NCI-H82 (cell line): ENCODE measurements at regions not wholly inside any gene's neighbourhood (a gene's known extent, or its start where the extent isn't known, plus 50 kb on each side); places are given as distances from the start of the nearest gene placed in this dataset.
"Not testable (repeated sequence)": the region's sequence is repeated elsewhere in the genome, so short reads cannot be mapped to it uniquely, and the experiment has no call there.

ENCODE experiments used
- DNase-seq: peaks from one replicate; lab custom pipeline; 2025; lab: John Stamatoyannopoulos, UW

DNA sequence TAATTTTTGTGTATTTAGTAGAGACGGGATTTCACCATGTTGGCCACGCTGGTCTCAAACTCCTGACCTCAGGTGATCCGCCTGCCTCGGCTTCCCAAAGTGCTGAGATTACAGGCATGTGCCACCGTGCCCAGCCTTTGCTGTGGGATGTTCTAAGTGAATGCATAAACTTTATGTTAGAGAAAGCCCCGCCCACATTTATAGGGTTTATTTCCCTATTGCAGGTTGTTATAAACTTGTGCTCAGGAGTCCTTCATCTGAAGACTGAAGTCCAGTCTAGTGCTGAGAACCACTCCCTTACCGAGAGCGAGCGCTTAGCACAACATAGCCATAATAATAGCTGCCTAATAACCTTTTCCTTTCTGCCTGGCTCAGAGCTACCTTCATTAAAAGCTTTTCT is 75.4 kb upstream of the ZNF217 start:
- DNase-seq = peak; percentile 51

DNA sequence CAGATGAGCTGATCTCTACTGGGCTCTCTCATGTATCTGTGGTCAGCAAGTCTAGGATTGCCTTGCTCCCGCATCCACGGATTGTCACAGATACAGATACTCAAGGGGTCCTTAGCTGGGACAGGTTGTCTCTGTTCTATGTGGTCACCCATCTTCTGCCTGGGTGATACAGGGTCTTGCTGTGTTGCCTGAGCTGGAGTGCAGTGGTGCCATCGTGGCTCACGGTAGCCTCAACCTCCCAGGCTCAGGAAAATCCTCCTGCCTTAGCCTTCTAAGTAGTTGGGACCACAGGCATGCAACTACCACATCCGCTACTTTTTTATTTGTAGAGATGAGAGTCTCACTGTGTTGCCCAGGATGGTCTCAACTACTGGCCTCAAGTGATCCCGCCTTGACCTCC is 72.5 kb upstream of the ZNF217 start:
- no peak for DNase-seq

DNA sequence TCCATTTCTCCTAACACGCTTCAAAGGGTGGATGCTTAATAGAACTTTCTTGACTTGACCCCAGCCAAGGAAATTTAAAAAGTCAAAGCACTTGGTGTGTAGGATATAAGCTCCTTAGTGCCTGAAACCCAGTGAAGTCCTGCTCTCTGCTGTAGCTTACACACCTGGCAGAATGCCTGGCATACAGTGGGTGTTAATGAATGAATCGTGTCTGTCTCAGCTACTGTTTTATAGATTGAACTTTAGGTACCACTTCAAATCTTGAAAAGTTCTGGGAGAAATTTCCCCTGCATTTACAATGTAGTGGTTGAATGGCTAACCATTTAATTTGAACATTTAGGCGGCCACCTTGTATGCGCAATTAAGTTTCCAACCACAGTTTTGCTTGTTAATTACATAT is 70.5 kb upstream of the ZNF217 start:
- DNase-seq = peak; percentile 18

DNA sequence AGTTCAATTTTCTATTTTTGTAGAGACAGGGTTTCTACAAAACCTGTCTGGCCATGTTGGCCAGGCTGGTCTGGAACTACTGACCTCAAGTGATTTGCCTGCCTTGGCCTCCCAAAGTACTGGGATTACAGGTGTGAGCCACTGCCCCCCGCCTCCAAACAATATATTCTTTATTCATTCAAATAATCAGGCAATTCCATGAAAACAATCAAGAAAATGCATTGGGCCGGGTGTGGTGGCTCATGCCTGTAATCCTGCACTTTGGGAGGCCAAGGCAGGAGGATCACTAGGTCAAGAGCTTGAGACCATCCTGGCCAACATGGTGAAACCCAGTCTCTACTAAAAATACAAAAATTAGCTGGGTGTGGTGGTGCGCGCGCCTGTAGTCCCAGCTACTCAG is 69.9 kb upstream of the ZNF217 start:
- DNase-seq = not testable (repeated sequence)

DNA sequence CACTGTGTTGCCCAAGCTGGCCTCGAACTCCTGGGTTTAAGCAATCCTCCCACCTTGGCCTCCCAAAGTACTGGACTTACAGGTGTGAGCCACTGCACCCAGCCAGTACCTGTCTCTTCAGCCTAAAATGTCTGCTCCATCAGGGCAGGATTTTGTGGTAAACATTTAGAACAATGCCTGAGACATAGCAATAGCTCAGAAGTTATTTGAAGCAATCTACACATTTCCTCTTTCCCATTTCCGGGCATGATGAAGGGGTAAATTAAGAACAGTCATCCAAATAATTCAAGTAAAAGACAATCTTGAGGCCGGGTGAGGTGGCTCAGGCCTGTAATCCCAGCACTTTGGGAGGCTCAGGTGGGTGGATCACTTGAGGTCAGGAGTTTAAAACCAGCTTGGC is 69.0 kb upstream of the ZNF217 start:
- DNase-seq = no peak

DNA sequence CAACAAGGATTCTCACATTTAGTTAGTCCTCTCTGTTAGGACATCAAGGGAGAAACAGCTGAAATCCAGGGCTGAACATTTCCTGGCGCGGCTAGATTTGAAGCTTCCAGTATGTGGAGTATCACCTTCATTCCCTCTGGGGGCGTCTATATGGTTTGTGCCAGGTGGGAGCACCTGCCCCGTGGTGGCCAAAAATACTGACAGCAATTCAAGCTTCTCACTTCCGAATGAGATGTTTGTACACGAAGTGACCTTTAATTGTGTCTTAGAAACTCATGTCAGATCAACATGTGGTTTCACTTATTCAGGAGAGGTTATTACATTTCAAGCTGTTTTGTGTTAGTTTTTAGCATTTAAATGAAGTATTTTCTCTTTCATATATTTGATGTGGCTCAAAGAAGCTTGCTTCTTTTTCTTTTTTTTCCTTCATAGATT is 67.3 kb upstream of the ZNF217 start:
- DNase-seq = no peak

DNA sequence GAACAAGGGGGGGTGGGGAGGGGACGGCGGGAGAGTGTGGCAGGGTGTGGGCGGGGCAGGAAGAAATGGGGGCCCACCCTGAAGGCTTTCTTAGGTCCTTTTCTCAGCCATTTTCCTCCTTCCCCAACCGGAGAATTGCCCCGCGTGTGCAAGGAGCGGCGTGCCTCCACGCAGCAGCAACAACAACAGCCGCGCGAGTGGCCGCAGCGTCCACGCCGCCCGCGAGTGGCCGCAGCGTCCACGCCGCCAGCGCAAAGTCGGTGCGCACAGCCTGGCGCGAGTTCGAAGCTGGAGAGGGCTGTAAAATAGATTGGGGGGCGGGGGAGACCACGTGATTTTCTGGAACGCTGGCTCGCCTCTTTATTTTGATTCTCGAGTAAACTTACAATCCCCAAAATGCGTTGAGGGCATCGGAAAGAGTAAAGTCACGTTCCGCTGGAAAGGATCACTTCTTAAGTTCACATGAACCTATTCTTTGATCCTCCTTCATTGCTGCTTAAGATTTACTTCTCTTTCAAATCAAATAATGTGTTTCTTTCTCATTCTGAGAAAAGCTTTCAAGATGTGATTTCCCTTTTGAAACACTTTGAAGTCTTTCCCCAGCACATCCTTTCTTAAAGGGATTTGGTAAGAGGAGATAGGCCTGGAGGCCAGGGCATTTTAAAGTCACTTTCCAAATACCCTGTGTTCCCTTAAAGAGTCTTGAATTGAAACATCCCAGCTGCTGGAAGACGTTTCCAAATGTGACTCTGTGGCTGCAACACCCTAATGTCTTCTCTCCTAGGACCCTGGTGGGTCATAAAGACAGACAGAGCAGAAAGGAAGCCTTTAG is 66.7 kb upstream of the ZNF217 start:
- DNase-seq = no peak

DNA sequence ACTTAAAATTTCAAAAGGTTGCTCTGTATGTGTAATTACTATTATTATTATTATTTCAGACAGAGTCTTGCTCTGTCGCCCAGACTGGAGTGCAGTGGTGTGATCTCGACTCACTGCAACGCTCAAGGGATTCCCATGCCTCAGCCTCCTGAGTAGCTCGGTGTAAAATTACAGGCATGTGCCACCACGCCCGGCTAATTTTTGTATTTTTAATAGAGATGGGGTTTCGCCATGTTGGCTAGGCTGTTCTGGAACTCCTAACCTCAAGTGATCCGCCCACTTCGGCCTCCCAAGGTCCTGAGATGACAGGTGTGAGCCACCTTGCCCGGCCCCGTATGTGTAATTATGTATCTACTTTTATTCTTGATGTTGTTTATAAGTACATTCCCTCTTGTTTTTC is 65.3 kb upstream of the ZNF217 start:
- DNase-seq = no peak

DNA sequence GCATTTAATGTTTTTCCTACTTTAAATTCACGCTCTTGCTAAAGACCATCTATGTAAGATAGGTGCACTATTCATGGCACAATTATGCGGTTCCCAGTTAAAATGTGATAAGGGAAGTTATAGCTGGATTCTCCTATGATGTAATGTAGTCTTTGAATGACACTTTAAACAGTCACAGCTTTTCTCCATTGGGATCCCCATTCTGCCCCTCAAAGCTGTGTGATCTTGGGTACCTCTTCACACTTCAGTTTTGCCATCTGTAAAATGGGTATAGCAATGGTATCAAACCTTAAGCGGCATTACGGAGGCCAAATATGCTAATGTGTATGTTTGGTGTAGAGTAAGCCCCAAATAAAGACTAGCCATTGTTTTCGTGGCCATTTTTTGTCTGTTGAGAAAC is 64.7 kb upstream of the ZNF217 start:
- no peak for DNase-seq

DNA sequence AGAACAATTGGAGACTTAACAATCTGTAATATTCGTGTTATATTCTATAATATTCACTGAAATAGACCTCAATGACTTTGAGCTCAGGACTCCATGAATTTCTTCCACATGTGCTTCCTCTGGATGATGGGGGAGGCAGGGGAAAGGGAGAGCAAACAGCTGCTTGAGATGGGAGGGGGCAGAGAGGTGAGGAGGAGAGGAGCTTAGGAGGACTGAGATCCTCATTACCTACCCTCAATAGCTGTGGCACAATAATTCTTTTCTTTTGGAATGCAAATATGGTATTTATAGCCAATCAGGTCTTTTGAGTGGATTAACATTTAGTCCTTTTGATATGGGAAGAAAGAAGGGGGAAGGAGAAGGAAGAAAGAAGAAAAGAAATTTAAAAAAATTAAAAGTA is 64.1 kb upstream of the ZNF217 start:
- DNase-seq = peak; percentile 54

DNA sequence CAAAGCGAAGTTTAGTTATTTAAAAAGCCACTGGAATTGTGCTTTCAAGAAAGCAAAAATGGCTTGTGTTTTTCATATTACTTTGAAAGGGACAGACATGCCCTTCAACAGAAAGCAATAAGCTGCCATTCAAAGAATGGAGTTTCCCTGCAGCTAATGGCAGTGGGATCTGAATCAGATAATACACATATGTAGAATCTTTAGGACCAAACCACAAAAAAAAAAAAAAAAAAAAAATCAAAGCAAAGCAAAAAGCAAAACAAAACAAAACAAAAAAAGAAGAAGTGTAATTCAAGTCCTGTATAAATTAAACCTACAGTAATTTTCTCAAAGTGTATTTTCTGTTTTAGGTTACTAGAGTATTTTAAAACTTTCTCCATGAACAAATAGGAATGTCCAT is 63.6 kb upstream of the ZNF217 start:
- no peak for DNase-seq

DNA sequence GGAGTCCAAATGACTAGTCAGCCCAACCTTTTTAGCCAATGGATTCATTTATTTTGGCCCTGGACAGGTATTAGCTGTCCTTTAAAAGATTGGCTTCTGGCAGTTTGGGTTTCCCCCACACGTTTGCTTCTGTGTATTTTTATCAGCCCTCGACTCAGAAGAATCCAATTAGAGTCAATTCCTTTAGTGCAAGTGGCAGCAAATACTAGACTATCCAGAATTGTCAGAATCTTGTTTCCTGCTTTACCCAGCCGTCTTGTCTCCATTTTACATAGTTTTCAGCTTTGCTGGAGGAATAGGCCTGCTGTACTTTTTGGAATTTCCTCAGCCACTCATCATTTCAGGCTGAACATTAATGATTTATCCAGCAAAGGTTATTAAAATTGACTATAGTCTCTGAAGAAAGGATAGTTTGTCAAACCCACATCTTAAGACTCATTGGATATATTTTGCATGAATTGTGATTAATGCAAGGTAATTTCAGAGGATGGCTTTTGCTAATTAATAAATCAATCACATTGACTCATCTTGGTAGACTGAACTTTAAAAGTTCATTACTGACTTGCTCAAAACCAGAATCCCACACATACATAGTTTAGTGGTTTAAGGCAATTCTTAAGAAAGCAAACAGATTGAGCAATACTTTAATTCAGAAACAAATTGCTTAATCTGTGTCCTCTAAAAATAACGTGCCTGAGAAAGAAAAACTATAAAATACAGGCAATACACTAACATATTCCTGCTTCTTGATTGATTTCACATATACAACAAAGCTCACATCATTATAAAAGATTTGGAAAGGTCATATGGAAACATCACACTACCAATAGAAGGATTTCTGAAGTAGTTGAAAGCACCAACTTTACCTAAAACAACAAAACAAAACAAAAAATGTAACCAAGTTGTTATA is 62.9 kb upstream of the ZNF217 start:
- DNase-seq = peak; percentile 54

DNA sequence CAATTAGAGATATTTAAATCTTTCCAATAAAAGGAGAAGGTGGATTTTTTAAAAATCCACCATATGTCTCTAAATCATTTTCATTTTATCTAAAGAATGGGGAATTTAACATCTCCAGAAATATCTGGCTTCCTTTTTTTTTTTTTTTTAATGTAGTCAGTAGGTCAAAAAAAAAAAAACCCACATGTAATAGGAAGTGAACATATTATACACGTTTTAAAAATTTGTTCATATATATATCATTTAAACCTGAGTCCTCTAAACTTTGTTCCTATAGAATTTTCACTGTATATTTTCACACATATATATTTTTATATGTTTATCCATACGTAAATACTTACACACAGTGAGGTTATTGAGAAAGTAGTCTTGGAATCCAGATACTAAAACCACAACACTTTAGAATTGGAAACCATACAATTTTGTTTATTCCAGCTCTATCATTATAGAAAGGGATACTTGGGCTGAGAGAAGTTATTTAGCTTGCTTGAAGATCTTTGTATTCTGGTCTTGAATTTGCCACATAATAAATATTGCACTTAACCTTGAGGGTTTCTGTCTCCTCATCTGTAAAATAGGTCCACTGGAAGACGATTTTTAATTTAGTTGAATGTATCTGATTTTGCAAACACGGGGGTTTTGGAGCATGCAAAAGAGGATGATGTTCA is 62.1 kb upstream of the ZNF217 start:
- DNase-seq = no peak

DNA sequence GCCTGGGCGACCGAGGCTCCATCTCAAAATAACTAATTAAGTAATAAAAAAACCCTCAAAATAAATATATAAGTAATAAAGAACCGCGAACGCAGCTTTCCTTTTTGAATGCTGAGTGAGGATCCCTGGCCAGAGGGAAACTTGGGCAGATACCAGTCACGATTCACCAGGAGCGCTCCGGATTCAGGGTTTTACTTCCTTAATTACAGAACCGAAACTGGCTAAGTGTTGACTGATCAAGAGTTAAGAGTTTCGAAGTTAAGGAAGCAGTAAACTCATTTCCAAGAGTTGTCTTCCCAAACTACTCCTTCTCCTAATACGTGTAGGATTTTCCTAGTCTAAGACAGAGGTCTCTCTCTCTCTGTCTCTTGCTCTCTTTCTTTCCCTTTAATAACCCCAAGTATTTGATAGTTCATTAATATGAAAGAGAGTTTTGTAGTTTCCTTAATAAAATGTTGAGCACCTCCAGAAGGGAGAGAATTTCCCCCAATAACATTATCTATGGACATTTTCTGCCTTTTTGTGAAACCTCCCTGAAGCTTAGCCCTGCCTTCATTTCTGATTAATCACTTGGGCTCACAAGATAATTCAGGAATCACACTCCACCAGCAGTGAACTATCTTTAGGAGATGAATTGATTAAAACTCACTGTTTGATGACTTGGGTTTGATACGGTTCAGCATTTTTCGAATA is 61.4 kb upstream of the ZNF217 start:
- no peak for DNase-seq

DNA sequence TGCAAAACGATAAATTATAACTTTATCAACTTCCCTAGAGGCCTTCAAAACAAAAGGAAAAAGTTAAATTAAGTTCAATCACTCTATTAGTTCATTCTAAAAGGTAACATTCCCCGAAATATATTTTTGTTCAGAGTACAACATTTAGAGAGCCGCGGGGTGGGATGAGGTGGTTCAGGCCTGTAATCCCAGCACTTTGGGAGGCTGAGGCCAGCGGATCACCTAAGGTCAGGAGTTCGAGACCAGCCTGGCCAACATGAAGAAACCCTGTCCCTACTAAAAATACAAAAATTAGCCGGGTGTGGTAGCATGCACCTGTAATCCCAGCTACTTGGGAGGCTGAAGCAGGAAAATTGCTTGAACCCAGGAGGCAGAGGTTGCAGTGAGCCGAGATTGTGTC is 60.9 kb upstream of the ZNF217 start:
- not testable (repeated sequence) for DNase-seq

DNA sequence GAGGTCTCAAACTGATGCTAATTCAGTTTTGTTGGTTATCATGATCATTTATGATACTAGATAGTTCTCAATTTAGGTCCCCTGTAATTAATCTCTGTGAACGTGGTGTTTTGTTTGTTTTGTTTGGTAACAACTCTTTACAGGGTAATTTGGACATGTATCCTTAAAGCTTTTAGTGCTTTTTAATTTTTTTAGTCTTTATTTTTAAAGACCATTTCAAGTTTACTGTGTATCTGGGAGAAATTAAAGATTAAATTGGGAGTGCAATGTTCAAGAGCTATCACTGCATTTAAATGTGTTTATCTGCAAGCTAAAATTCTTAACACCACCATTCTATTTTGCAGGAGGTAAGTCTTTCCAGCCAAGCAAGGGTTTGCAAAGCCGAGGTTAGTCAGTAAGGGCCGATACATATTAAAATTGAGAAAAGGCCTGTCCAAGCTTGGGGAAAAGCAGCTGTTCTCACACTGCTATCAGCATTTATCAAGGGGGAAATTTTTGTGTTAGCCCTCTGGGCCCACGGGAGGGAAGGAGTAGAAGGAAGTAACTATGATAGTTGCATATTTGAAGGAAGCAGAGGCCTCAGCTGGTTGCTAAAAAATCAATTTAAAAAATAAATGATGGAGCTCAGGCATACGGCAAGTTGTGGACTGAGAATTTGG is 59.3 kb upstream of the ZNF217 start:
- DNase-seq = no peak

DNA sequence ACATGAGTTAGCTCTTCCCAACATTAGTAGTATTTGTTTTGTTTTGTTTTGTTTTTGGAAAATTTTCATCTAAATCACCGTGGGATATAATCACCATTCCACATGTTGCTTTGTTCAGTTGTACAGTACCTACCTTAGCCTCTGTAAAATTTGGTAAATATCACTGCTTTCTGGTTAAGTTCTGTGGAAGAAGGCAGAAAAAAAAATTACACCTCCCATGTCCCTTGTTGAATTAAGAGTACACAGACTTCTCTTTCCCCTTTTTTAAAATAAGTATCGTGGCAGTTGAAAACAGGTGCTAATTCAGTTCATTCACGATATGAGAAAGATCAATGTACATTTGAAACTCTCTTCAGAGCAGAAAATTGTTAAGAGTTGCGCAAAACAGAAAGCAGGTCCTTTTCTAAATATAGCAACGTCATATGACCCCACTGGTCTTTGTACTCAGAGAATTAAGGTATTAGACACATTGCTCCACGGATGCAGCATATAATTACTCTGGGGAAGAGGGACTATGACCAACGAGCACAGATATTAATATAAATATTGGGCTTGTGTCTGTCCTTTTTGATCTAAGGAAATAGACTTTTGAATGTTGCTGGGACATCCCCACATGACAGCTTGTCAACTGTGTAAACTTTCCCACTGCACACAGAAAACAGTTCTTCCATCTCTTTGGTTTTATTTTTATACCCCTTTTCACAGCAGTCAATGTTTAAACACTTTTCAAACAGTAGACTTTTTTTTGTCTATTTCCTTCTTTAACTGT is 58.6 kb upstream of the ZNF217 start:
- DNase-seq = peak; percentile 45

DNA sequence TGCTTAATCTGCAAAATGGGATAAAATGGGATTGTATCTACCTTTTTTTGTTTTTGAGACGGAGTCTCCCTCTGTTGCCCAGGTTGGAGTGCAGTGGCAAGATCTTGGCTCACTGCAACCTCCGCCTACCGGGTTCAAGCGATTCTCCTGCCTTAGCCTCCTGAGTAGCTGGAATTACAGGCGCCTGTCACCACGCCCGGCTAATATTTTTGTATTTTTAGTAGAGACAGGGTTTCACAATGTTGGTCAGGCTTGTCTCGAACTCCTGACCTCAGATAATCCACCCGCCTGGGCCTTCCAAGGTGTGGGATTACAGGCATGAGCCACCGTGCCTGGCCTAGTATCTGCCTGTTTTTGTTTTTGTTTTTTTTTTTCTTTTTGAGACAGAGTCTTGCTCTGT is 55.9 kb upstream of the ZNF217 start:
- not testable (repeated sequence) for DNase-seq

DNA sequence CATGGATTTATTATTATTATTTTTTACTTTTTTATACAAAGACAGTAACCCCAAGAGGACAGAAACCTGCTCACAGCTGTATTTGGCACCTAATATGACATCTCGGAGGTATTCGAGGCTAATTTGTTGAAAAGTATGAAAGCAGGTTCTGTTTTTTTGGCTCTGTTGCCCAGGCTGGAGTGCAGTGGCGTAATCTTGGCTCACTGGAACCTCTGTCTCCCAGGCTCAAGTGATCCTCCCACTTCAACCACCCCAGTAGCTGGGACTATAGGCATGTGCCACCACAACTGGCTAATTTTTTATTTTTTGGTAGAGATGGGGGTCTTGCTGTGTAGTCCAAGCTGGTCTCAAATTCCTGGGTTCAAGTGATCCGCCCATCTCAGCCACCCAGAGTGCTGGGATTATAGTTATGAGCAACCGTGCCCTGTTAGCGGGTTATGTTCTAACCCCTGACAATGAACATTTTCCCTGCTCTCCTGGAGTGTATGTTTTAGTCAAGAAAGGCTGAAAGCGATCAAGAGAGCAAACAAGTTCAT is 53.7 kb upstream of the ZNF217 start:
- no peak for DNase-seq

DNA sequence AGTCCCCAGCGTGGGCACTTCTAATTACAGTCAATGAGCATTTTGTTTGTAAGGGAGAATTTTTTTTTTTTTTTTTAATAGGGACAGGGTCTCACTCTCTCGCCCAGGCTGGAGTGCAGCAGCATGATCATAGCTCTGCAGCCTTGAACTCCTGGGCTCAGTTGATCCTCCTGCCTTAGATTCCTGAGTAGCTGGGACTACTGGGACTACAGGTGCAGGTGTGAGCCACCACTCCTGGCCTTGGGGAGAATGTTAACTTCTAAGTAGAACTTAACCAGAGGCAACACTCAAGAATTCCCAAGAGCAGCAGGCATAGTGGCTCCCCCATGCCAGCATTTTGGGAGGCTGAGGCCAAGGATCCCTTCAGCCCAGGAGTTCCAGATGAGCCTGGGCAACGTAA is 52.9 kb upstream of the ZNF217 start:
- DNase-seq = no peak

DNA sequence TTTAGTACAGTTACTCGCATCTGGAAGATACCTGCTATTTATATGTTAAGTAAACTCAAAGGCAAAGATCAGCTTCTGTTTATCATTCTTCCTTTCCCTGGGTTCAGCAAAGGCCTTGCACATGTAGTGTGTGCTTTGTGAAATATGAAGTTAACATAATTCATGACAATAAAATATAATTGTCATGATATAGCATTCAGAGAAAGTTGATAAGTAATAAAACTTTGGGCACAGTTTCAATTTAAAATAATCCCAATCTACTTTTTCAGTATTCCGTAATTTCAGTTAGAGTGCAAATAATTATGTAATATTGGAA is 51.9 kb upstream of the ZNF217 start:
- no peak for DNase-seq
